ENCODE measurements at regions not wholly inside any gene's neighbourhood (a gene's known extent, or its start where the extent isn't known, plus 50 kb on each side); places are given as distances from the start of the nearest gene placed in this dataset.

GRCh38 chr3:166472015-166472414 is 634.8 kb upstream of the BCHE start:
- no peak for TF ChIP-seq SMC3 (conservative IDR thresholded peaks at IDR 0.05; ENCODE audit: poor library complexity)
- no peak for TF ChIP-seq CTCF (IDR thresholded peaks at IDR 0.05; ENCODE audit: poor library complexity, severe bottlenecking)

Measured in neural cell (in vitro differentiated cells).